ENCODE measurements at regions not wholly inside any gene's neighbourhood (a gene's known extent, or its start where the extent isn't known, plus 50 kb on each side); places are given as distances from the start of the nearest gene placed in this dataset.
"Not testable (repeated sequence)": the region's sequence is repeated elsewhere in the genome, so short reads cannot be mapped to it uniquely, and the experiment has no call there.

GRCh38 chrX:40368611-40369061 is 212.1 kb upstream of the ATP6AP2 start:
- Mint-ChIP-seq H3K36me3 (ENCODE audit: low read depth, unreplicated experiment) (no peaks in the 10 kb centered on the region), H3K9me3 (ENCODE audit: unreplicated experiment) (no peaks in the 10 kb centered on the region), H3K27me3 (ENCODE audit: unreplicated experiment) (peaks cover 2% of the 10 kb centered on the region), H3K4me3 (ENCODE audit: unreplicated experiment) (no peak overlapping the region), H3K27ac (ENCODE audit: unreplicated experiment) (no peak overlapping the region), H3K4me1 (ENCODE audit: unreplicated experiment) (no peaks in the 10 kb centered on the region)
- TF ChIP-seq CTCF (IDR thresholded peaks at IDR 0.05; ENCODE audit: unreplicated experiment): no peak
- no peak for DNase-seq (ENCODE audit: low spot score)

GRCh38 chrX:40366661-40367060 is 214.1 kb upstream of the ATP6AP2 start:
- Mint-ChIP-seq H3K36me3 (ENCODE audit: low read depth, unreplicated experiment) (peaks cover 2% of the 10 kb centered on the region), H3K9me3 (ENCODE audit: unreplicated experiment) (no peaks in the 10 kb centered on the region), H3K27ac (ENCODE audit: unreplicated experiment) (no peak overlapping the region), H3K27me3 (ENCODE audit: unreplicated experiment) (peaks cover 2% of the 10 kb centered on the region), H3K4me1 (ENCODE audit: unreplicated experiment) (no peaks in the 10 kb centered on the region), H3K4me3 (ENCODE audit: unreplicated experiment) (no peak overlapping the region)
- DNase-seq (ENCODE audit: low spot score): no peak
- TF ChIP-seq CTCF (IDR thresholded peaks at IDR 0.05; ENCODE audit: unreplicated experiment): no peak

GRCh38 chrX:40362291-40362690 is 218.5 kb upstream of the ATP6AP2 start:
- not testable (repeated sequence) for H3K27ac Mint-ChIP-seq (ENCODE audit: unreplicated experiment); DNase-seq (ENCODE audit: low spot score); H3K27me3 Mint-ChIP-seq (ENCODE audit: unreplicated experiment); H3K9me3 Mint-ChIP-seq (ENCODE audit: unreplicated experiment); H3K4me3 Mint-ChIP-seq (ENCODE audit: unreplicated experiment); H3K4me1 Mint-ChIP-seq (ENCODE audit: unreplicated experiment); H3K36me3 Mint-ChIP-seq (ENCODE audit: low read depth, unreplicated experiment)

GRCh38 chrX:40360557-40360956 is 220.2 kb upstream of the ATP6AP2 start:
- Mint-ChIP-seq H3K4me1 (ENCODE audit: unreplicated experiment) (no peaks in the 10 kb centered on the region), H3K27ac (ENCODE audit: unreplicated experiment) (no peak overlapping the region), H3K36me3 (ENCODE audit: low read depth, unreplicated experiment) (peaks cover 3% of the 10 kb centered on the region), H3K4me3 (ENCODE audit: unreplicated experiment) (no peak overlapping the region), H3K9me3 (ENCODE audit: unreplicated experiment) (no peaks in the 10 kb centered on the region), H3K27me3 (ENCODE audit: unreplicated experiment) (peaks cover 5% of the 10 kb centered on the region)
- no peak for DNase-seq (ENCODE audit: low spot score)
- TF ChIP-seq CTCF (IDR thresholded peaks at IDR 0.05; ENCODE audit: unreplicated experiment): no peak

- H3K27ac Mint-ChIP-seq (ENCODE audit: unreplicated experiment): no peak overlapping the region
- no peaks in the 10 kb centered on the region for H3K4me1 Mint-ChIP-seq (ENCODE audit: unreplicated experiment)
- H3K4me3 Mint-ChIP-seq (ENCODE audit: unreplicated experiment): no peak overlapping the region
- no peaks in the 10 kb centered on the region for H3K9me3 Mint-ChIP-seq (ENCODE audit: unreplicated experiment)
- peaks cover 5% of the 10 kb centered on the region for H3K27me3 Mint-ChIP-seq (ENCODE audit: unreplicated experiment)
- TF ChIP-seq CTCF (IDR thresholded peaks at IDR 0.05; ENCODE audit: unreplicated experiment): no peak
- DNase-seq (ENCODE audit: low spot score): no peak
- peaks cover 3% of the 10 kb centered on the region for H3K36me3 Mint-ChIP-seq (ENCODE audit: low read depth, unreplicated experiment)
Measured at GRCh38 chrX:40359593-40359992, 221.2 kb upstream of the ATP6AP2 start.

- peaks cover 3% of the 10 kb centered on the region for H3K27me3 Mint-ChIP-seq (ENCODE audit: unreplicated experiment)
- no peak overlapping the region for H3K4me3 Mint-ChIP-seq (ENCODE audit: unreplicated experiment)
- no peaks in the 10 kb centered on the region for H3K4me1 Mint-ChIP-seq (ENCODE audit: unreplicated experiment)
- TF ChIP-seq CTCF (IDR thresholded peaks at IDR 0.05; ENCODE audit: unreplicated experiment): no peak
- H3K36me3 Mint-ChIP-seq (ENCODE audit: low read depth, unreplicated experiment): peaks cover 3% of the 10 kb centered on the region
- no peaks in the 10 kb centered on the region for H3K9me3 Mint-ChIP-seq (ENCODE audit: unreplicated experiment)
- no peak overlapping the region for H3K27ac Mint-ChIP-seq (ENCODE audit: unreplicated experiment)
- DNase-seq (ENCODE audit: low spot score): no peak
Measured at GRCh38 chrX:40358994-40359393, 221.8 kb upstream of the ATP6AP2 start.

All from endothelial cell (in vitro differentiated cells).